Ovary (tissue), 3 donors: ENCODE measurements at regions not wholly inside any gene's neighbourhood (a gene's known extent, or its start where the extent isn't known, plus 50 kb on each side); places are given as distances from the start of the nearest gene placed in this dataset.

Experiments used
- EP300 ChIP-seq: sonication (generic); formaldehyde crosslinking; IDR thresholded peaks from one replicate; pipeline ENCODE4 v1.6.1; 2017; ENCODE audit warnings: antibody characterized with exemption
- POLR2A ChIP-seq: fragments of 450-650 bp; IDR thresholded peaks from one replicate; pipeline ENCODE4 v1.6.1; 2017; ENCODE audit warnings: antibody characterized with exemption, mild to moderate bottlenecking, moderate library complexity
- TF ChIP-seq, protein P1 (sequence below), 3 donors: fragments of 450-650 bp in 2 of 3; fragments of 200-600 bp in 1 of 3; IDR thresholded peaks; one replicate each; pipeline versions ENCODE4 v1.5.1 to v1.8.0; 2016 to 2022; ENCODE audit warnings: antibody characterized with exemption in 3 of 3, mild to moderate bottlenecking in 1 of 3
- donor health status: DM: no; HTN: no; CAD: no.

DNA sequence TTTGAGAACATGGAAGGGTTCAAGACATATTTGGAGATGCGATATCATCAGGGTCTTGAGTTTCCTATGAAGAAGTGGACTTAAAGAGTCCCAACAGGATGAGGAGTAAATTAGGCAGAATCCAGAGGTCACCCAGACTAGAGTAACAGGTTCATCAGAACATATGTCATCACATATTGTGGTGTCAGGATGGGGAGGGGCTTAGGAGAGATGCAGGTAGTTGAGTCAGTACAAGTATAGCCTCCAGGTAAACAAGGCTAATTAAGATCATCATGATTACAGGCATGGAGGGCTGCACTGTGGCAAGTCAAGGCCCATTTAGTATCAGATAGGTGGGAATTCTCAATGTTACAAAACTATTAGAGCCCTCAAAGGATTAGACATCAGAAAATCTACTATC lies 90.1 kb upstream of the PAK5 start:
- TF ChIP-seq, protein P1, sequence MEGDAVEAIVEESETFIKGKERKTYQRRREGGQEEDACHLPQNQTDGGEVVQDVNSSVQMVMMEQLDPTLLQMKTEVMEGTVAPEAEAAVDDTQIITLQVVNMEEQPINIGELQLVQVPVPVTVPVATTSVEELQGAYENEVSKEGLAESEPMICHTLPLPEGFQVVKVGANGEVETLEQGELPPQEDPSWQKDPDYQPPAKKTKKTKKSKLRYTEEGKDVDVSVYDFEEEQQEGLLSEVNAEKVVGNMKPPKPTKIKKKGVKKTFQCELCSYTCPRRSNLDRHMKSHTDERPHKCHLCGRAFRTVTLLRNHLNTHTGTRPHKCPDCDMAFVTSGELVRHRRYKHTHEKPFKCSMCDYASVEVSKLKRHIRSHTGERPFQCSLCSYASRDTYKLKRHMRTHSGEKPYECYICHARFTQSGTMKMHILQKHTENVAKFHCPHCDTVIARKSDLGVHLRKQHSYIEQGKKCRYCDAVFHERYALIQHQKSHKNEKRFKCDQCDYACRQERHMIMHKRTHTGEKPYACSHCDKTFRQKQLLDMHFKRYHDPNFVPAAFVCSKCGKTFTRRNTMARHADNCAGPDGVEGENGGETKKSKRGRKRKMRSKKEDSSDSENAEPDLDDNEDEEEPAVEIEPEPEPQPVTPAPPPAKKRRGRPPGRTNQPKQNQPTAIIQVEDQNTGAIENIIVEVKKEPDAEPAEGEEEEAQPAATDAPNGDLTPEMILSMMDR (IDR thresholded peaks at IDR 0.05), result no peak
- TF ChIP-seq POLR2A (no peak), EP300 (no peak)
